ENCODE measurements at regions not wholly inside any gene's neighbourhood (a gene's known extent, or its start where the extent isn't known, plus 50 kb on each side); places are given as distances from the start of the nearest gene placed in this dataset.
"Not testable (repeated sequence)": the region's sequence is repeated elsewhere in the genome, so short reads cannot be mapped to it uniquely, and the experiment has no call there.

- Histone ChIP-seq H3K4me3 (replicated peaks; ENCODE audit: low read depth, low read length) (no peak overlapping the region), H3K27me3 (replicated peaks; ENCODE audit: control insufficient read depth, insufficient read depth, low read length) (no peaks in the 10 kb centered on the region), H3K36me3 (ENCODE audit: control insufficient read depth, insufficient read depth, low read length) (no peaks in the 10 kb centered on the region)
- TF ChIP-seq, protein P1, sequence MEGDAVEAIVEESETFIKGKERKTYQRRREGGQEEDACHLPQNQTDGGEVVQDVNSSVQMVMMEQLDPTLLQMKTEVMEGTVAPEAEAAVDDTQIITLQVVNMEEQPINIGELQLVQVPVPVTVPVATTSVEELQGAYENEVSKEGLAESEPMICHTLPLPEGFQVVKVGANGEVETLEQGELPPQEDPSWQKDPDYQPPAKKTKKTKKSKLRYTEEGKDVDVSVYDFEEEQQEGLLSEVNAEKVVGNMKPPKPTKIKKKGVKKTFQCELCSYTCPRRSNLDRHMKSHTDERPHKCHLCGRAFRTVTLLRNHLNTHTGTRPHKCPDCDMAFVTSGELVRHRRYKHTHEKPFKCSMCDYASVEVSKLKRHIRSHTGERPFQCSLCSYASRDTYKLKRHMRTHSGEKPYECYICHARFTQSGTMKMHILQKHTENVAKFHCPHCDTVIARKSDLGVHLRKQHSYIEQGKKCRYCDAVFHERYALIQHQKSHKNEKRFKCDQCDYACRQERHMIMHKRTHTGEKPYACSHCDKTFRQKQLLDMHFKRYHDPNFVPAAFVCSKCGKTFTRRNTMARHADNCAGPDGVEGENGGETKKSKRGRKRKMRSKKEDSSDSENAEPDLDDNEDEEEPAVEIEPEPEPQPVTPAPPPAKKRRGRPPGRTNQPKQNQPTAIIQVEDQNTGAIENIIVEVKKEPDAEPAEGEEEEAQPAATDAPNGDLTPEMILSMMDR (IDR thresholded peaks at IDR 0.05; ENCODE audit: insufficient read depth, low read length, poor library complexity, severe bottlenecking): no peak
- no peak for DNase-seq (ENCODE audit: extremely low read depth, insufficient read length)
Measured at GRCh38 chr12:23132357-23132756, 507.4 kb downstream of the ETNK1 start.

DNA sequence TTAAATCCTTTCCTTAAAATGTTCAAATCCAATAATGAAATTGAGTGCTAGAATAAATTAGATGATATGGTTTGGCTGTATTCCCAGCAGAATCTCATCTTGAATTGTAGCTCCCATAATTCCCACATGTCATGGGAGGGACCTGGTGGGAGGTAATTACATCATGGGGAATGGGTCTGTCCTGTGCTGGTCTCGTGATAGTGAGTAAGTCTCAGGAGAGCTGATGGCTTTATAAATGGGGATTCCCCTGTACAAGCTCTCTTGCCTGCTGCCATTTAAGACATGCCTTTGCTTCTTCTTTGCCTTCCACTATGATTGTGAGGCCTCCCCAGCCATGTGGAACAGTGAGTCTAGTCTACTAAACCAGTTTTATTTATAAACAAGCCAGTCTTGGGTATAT, 508.5 kb downstream of the ETNK1 start:
- TF ChIP-seq, protein P1 (IDR thresholded peaks at IDR 0.05; ENCODE audit: insufficient read depth, low read length, poor library complexity, severe bottlenecking): no peak
- H3K27me3 ChIP-seq (replicated peaks; ENCODE audit: control insufficient read depth, insufficient read depth, low read length): no peaks in the 10 kb centered on the region
- no peak for DNase-seq (ENCODE audit: extremely low read depth, insufficient read length)
- H3K36me3 ChIP-seq (ENCODE audit: control insufficient read depth, insufficient read depth, low read length): no peaks in the 10 kb centered on the region
- H3K4me3 ChIP-seq (replicated peaks; ENCODE audit: low read depth, low read length): no peak overlapping the region

GRCh38 chr12:23139026-23139425, 514.1 kb downstream of the ETNK1 start:
- DNase-seq (ENCODE audit: extremely low read depth, insufficient read length): no peak

GRCh38 chr12:23140710-23141109, 515.7 kb downstream of the ETNK1 start:
- Histone ChIP-seq H3K4me3 (replicated peaks; ENCODE audit: low read depth, low read length) (no peak overlapping the region), H3K36me3 (ENCODE audit: control insufficient read depth, insufficient read depth, low read length) (no peaks in the 10 kb centered on the region), H3K27me3 (replicated peaks; ENCODE audit: control insufficient read depth, insufficient read depth, low read length) (no peaks in the 10 kb centered on the region)
- TF ChIP-seq, protein P1 (IDR thresholded peaks at IDR 0.05; ENCODE audit: insufficient read depth, low read length, poor library complexity, severe bottlenecking): no peak
- no peak for DNase-seq (ENCODE audit: extremely low read depth, insufficient read length)

More at GRCh38 chr12:23139026-23139425, 514.1 kb downstream of the ETNK1 start:
- TF ChIP-seq, protein P1 (IDR thresholded peaks at IDR 0.05; ENCODE audit: insufficient read depth, low read length, poor library complexity, severe bottlenecking): no peak
- Histone ChIP-seq H3K36me3 (ENCODE audit: control insufficient read depth, insufficient read depth, low read length) (no peaks in the 10 kb centered on the region), H3K4me3 (replicated peaks; ENCODE audit: low read depth, low read length) (no peak overlapping the region), H3K27me3 (replicated peaks; ENCODE audit: control insufficient read depth, insufficient read depth, low read length) (no peaks in the 10 kb centered on the region)

DNA sequence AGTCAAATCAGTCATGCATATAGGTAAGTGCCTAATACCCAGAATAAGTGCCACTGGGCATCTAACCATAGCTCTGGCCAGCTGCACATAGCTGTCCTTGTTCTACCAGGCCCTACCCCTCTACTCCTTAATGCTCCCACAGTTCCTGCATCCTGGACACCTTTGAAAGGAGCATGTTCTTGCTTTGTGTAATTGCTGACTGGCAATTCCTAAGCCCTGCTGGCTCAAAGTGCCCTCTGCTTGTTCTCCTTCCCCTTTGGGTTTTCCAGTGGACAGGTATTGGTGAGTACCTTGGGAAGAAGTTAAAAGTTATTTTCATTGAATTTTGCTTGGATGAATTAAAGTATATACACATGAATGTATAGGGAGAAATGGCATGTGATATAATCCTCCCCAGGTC, 516.4 kb downstream of the ETNK1 start:
- H3K4me3 ChIP-seq (replicated peaks; ENCODE audit: low read depth, low read length): no peak overlapping the region
- TF ChIP-seq, protein P1 (IDR thresholded peaks at IDR 0.05; ENCODE audit: insufficient read depth, low read length, poor library complexity, severe bottlenecking): no peak
- no peaks in the 10 kb centered on the region for H3K27me3 ChIP-seq (replicated peaks; ENCODE audit: control insufficient read depth, insufficient read depth, low read length)
- no peaks in the 10 kb centered on the region for H3K36me3 ChIP-seq (ENCODE audit: control insufficient read depth, insufficient read depth, low read length)
- DNase-seq (ENCODE audit: extremely low read depth, insufficient read length): no peak

- DNase-seq (ENCODE audit: extremely low read depth, insufficient read length); H3K36me3 ChIP-seq (ENCODE audit: control insufficient read depth, insufficient read depth, low read length); H3K27me3 ChIP-seq (replicated peaks; ENCODE audit: control insufficient read depth, insufficient read depth, low read length): not testable (repeated sequence)
Measured at GRCh38 chr12:23146070-23146469, 521.1 kb downstream of the ETNK1 start.

More at GRCh38 chr12:23146070-23146469, 521.1 kb downstream of the ETNK1 start:
- H3K4me3 ChIP-seq (replicated peaks; ENCODE audit: low read depth, low read length): not testable (repeated sequence)
